Right lung (tissue), 2 donors: ENCODE measurements at regions not wholly inside any gene's neighbourhood (a gene's known extent, or its start where the extent isn't known, plus 50 kb on each side); places are given as distances from the start of the nearest gene placed in this dataset.
A peak's percentile ranks its signal among the peaks of the same experiment; 100 is the strongest.
"Not testable (repeated sequence)": the region's sequence is repeated elsewhere in the genome, so short reads cannot be mapped to it uniquely, and the experiment has no call there.

Experiments
- DNase-seq, 2 donors: peaks; one replicate each; pipeline ENCODE4 v3.0.0-alpha.2; 2013

GRCh38 chr18:60892855-60893254 is 440.4 kb upstream of the CDH20 start:
- DNase-seq, result no peak

- DNase-seq, result no peak
Measured at GRCh38 chr18:60893355-60894097, 439.7 kb upstream of the CDH20 start.

- DNase-seq, result no peak
Measured at GRCh38 chr18:60894254-60894945, 438.8 kb upstream of the CDH20 start.

GRCh38 chr18:60895181-60895580 is 438.0 kb upstream of the CDH20 start:
- DNase-seq, result no peak

- no peak for DNase-seq
Measured at GRCh38 chr18:60898111-60898510, 435.1 kb upstream of the CDH20 start.

GRCh38 chr18:60905699-60906098 is 427.5 kb upstream of the CDH20 start:
- DNase-seq, result peak in 1 of 2 donors; percentile 2

- DNase-seq, result no peak
Measured at GRCh38 chr18:60910534-60910933, 422.7 kb upstream of the CDH20 start.

GRCh38 chr18:60911504-60911903 is 421.7 kb upstream of the CDH20 start:
- DNase-seq, result no peak

GRCh38 chr18:60915160-60915559 is 418.1 kb upstream of the CDH20 start:
- no peak for DNase-seq

- not testable (repeated sequence) for DNase-seq
Measured at GRCh38 chr18:60918862-60919261, 414.4 kb upstream of the CDH20 start.

- DNase-seq, result no peak
Measured at GRCh38 chr18:60925892-60926291, 407.3 kb upstream of the CDH20 start.

- DNase-seq, result no peak
Measured at GRCh38 chr18:60929966-60930365, 403.3 kb upstream of the CDH20 start.

GRCh38 chr18:60935041-60935910 is 398.0 kb upstream of the CDH20 start:
- DNase-seq, result no peak

- DNase-seq, result no peak
Measured at GRCh38 chr18:60936101-60936500, 397.1 kb upstream of the CDH20 start.

- DNase-seq, result no peak
Measured at GRCh38 chr18:60943297-60943696, 389.9 kb upstream of the CDH20 start.

- no peak for DNase-seq
Measured at GRCh38 chr18:60950634-60951033, 382.6 kb upstream of the CDH20 start.

- no peak for DNase-seq
Measured at GRCh38 chr18:60951091-60951490, 382.1 kb upstream of the CDH20 start.

- DNase-seq, result no peak
Measured at GRCh38 chr18:60962625-60963024, 370.6 kb upstream of the CDH20 start.

- no peak for DNase-seq
Measured at GRCh38 chr18:60965856-60966255, 367.4 kb upstream of the CDH20 start.

- no peak for DNase-seq
Measured at GRCh38 chr18:60966876-60967275, 366.4 kb upstream of the CDH20 start.

- DNase-seq, result no peak
Measured at GRCh38 chr18:60975420-60975819, 357.8 kb upstream of the CDH20 start.

GRCh38 chr18:60976976-60977375 is 356.3 kb upstream of the CDH20 start:
- no peak for DNase-seq

GRCh38 chr18:60978338-60978737 is 354.9 kb upstream of the CDH20 start:
- DNase-seq, result no peak
